ENCODE measurements at regions not wholly inside any gene's neighbourhood (a gene's known extent, or its start where the extent isn't known, plus 50 kb on each side); places are given as distances from the start of the nearest gene placed in this dataset.
A peak's percentile ranks its signal among the peaks of the same experiment; 100 is the strongest.

GRCh38 chr3:124441766-124442165, 288.5 kb upstream of the UMPS start:
- TF ChIP-seq POLR2AphosphoS5 (IDR thresholded peaks at IDR 0.05) (no peak), CTCF (IDR thresholded peaks at IDR 0.05) (no peak), EP300 (IDR thresholded peaks at IDR 0.05) (no peak), POLR2A (IDR thresholded peaks at IDR 0.05) (no peak)
- Histone ChIP-seq H3K9me3 (no peaks in the 10 kb centered on the region), H3K27me3 (no peaks in the 10 kb centered on the region), H3K4me1 (no peaks in the 10 kb centered on the region), H3K27ac (no peak overlapping the region), H3K36me3 (peaks cover 0 to 19% (median 11%) of the 10 kb centered on the region in 4 donors), H3K4me3 (no peak overlapping the region)
- intact Hi-C loops (cut with DNase I; ENCODE audit: low total_unique reads), result no loop called here
- 89 to 95% (median 94%) methylated on average over 9 of the region's 9 CpGs for WGBS, 5 donors
- DNase-seq, result no peak

- H3K36me3 ChIP-seq, result peaks cover 0 to 26% (median 17%) of the 10 kb centered on the region in 4 donors
- no peaks in the 10 kb centered on the region for H3K4me1 ChIP-seq
- no peak for DNase-seq
- no peak overlapping the region for H3K27ac ChIP-seq
- 77 to 91% (median 87%) methylated on average over 2 of the region's 2 CpGs for WGBS, 5 donors
- no peak for TF ChIP-seq POLR2A (IDR thresholded peaks at IDR 0.05)
- TF ChIP-seq EP300 (IDR thresholded peaks at IDR 0.05), result no peak
- no peak for TF ChIP-seq POLR2AphosphoS5 (IDR thresholded peaks at IDR 0.05)
- TF ChIP-seq CTCF (IDR thresholded peaks at IDR 0.05), result no peak
- H3K9me3 ChIP-seq, result no peaks in the 10 kb centered on the region
- H3K4me3 ChIP-seq, result no peak overlapping the region
- intact Hi-C loops (cut with DNase I; ENCODE audit: low total_unique reads), result no loop called here
- no peaks in the 10 kb centered on the region for H3K27me3 ChIP-seq
These were observed 287.8 kb upstream of the UMPS start for GRCh38 chr3:124442463-124442862.

DNA sequence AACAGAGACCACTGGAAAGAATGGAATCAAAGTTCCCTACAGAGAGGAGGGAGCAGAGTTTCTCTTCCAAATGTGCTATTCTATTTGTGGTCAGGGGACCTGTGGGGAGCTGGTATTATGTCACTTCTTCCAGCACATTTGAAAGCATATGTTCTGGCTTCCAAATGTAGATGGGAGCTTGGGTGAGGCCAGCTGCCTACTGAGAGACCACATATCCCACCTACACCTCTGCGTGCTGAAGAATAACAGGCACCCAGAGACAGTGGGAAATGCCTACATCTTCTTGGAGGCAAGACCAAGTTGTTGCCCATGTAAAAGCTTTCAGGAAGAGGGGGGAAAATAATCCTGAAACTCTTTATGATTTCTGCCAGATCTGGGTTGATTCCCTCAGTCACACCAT, 286.8 kb upstream of the UMPS start:
- H3K4me1 ChIP-seq, result no peaks in the 10 kb centered on the region
- DNase-seq, result no peak
- H3K4me3 ChIP-seq, result no peak overlapping the region
- H3K36me3 ChIP-seq, result peaks cover 0 to 33% (median 19%) of the 10 kb centered on the region in 4 donors
- WGBS, 5 donors, result 83 to 100% (median 94%) methylated on average over 1 of the region's 1 CpG
- no peaks in the 10 kb centered on the region for H3K27me3 ChIP-seq
- no peak overlapping the region for H3K27ac ChIP-seq
- TF ChIP-seq POLR2A (IDR thresholded peaks at IDR 0.05) (no peak), EP300 (IDR thresholded peaks at IDR 0.05) (no peak), POLR2AphosphoS5 (IDR thresholded peaks at IDR 0.05) (no peak), CTCF (IDR thresholded peaks at IDR 0.05) (no peak)
- no peaks in the 10 kb centered on the region for H3K9me3 ChIP-seq
- intact Hi-C loops (cut with DNase I; ENCODE audit: low total_unique reads), result no loop called here

DNA sequence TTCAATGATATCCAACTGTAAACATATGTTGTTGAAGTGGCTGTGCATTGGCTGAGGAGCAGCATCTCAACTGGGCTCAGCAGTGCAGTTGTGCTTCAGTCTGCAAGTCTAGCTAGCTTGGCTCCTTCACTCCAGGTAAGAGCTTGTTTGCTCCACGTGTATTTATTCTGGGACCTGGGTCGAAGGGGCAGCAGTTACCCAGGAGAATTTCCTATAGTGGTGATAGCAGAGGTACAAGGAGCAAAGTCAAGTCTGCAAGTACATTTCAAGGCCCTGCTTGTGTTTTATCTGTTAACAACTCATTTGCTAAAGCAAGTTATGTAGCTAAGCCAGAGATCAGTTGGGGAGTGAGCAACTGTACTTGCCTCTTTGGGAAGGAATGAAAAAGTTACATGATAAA, 286.2 kb upstream of the UMPS start:
- no peaks in the 10 kb centered on the region for H3K9me3 ChIP-seq
- intact Hi-C loops (cut with DNase I; ENCODE audit: low total_unique reads), result no loop called here
- H3K4me3 ChIP-seq, result no peak overlapping the region
- H3K4me1 ChIP-seq, result no peaks in the 10 kb centered on the region
- TF ChIP-seq POLR2AphosphoS5 (IDR thresholded peaks at IDR 0.05) (no peak), EP300 (IDR thresholded peaks at IDR 0.05) (no peak), CTCF (IDR thresholded peaks at IDR 0.05) (no peak), POLR2A (IDR thresholded peaks at IDR 0.05) (no peak)
- no peak overlapping the region for H3K27ac ChIP-seq
- H3K36me3 ChIP-seq, result peaks cover 0 to 33% (median 19%) of the 10 kb centered on the region in 4 donors
- H3K27me3 ChIP-seq, result no peaks in the 10 kb centered on the region
- DNase-seq, result peak in 1 of 2 donors; percentile 43
- WGBS, 5 donors, result 12 to 42% (median 39%) methylated on average over 2 of the region's 2 CpGs

Measured in stomach (tissue), 8 donors.